ENCODE measurements at regions not wholly inside any gene's neighbourhood (a gene's known extent, or its start where the extent isn't known, plus 50 kb on each side); places are given as distances from the start of the nearest gene placed in this dataset.

GRCh38 chr15:35596285-35596684 is 50.3 kb upstream of the DPH6 start:
- no peak for DNase-seq (ENCODE audit: low spot score)

- DNase-seq (ENCODE audit: low spot score) = no peak
These were observed 56.9 kb upstream of the DPH6 start for GRCh38 chr15:35602836-35603235.

GRCh38 chr15:35603301-35603700 is 57.3 kb upstream of the DPH6 start:
- no peak for DNase-seq (ENCODE audit: low spot score)

GRCh38 chr15:35603856-35604255 is 57.9 kb upstream of the DPH6 start:
- no peak for DNase-seq (ENCODE audit: low spot score)

GRCh38 chr15:35605764-35606449 is 59.9 kb upstream of the DPH6 start:
- no peak for DNase-seq (ENCODE audit: low spot score)

- no peak for DNase-seq (ENCODE audit: low spot score)
These were observed 60.5 kb upstream of the DPH6 start for GRCh38 chr15:35606450-35606779.

GRCh38 chr15:35616498-35617271 is 70.7 kb upstream of the DPH6 start:
- no peak for DNase-seq (ENCODE audit: low spot score)

GRCh38 chr15:35618260-35619188 is 72.6 kb upstream of the DPH6 start:
- DNase-seq (ENCODE audit: low spot score) = no peak

GRCh38 chr15:35622641-35623340 is 76.8 kb upstream of the DPH6 start:
- no peak for DNase-seq (ENCODE audit: low spot score)

GRCh38 chr15:35624881-35625280 is 78.9 kb upstream of the DPH6 start:
- no peak for DNase-seq (ENCODE audit: low spot score)

GRCh38 chr15:35626571-35627318 is 80.8 kb upstream of the DPH6 start:
- DNase-seq (ENCODE audit: low spot score) = no peak

- no peak for DNase-seq (ENCODE audit: low spot score)
These were observed 81.7 kb upstream of the DPH6 start for GRCh38 chr15:35627696-35628095.

GRCh38 chr15:35629766-35630165 is 83.8 kb upstream of the DPH6 start:
- DNase-seq (ENCODE audit: low spot score) = no peak

- DNase-seq (ENCODE audit: low spot score) = no peak
These were observed 84.6 kb upstream of the DPH6 start for GRCh38 chr15:35630532-35630931.

- DNase-seq (ENCODE audit: low spot score) = no peak
These were observed 85.0 kb upstream of the DPH6 start for GRCh38 chr15:35630985-35631384.

GRCh38 chr15:35633677-35634076 is 87.7 kb upstream of the DPH6 start:
- no peak for DNase-seq (ENCODE audit: low spot score)

- DNase-seq (ENCODE audit: low spot score) = no peak
These were observed 100.8 kb upstream of the DPH6 start for GRCh38 chr15:35646790-35647189.

- DNase-seq (ENCODE audit: low spot score) = no peak
These were observed 101.3 kb upstream of the DPH6 start for GRCh38 chr15:35647303-35647702.

GRCh38 chr15:35648941-35649340 is 103.0 kb upstream of the DPH6 start:
- no peak for DNase-seq (ENCODE audit: low spot score)

- DNase-seq (ENCODE audit: low spot score) = no peak
These were observed 103.6 kb upstream of the DPH6 start for GRCh38 chr15:35649575-35649974.

- no peak for DNase-seq (ENCODE audit: low spot score)
These were observed 108.4 kb upstream of the DPH6 start for GRCh38 chr15:35654332-35654731.
